ENCODE measurements at regions not wholly inside any gene's neighbourhood (a gene's known extent, or its start where the extent isn't known, plus 50 kb on each side); places are given as distances from the start of the nearest gene placed in this dataset.

DNA sequence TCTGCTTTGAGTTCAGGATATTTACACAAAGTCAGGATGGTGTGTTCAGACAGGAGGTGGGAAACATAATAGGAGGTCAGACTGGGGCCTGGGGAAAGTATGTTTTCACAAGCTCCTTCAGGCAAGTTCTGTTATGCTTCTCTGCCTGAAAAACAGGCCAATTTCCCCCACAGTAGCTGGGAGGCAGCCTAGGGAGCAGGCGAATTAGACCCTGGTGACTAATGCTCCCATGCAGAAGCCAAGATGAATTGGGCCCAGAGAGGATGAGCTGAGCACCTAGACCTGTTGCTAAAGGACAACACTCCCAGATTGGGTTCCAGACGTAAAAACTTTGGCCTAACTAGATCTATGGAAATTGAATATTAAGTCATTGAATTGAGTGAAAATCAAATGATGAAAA lies 142.2 kb upstream of the MAP3K7 start:
- Histone ChIP-seq H4K20me1 (ENCODE audit: control insufficient read depth, extremely low read depth, insufficient read depth, low read length) (no peaks in the 10 kb centered on the region), H3K79me2 (ENCODE audit: control insufficient read depth, insufficient read depth, low read length) (no peaks in the 10 kb centered on the region), H3K4me1 (ENCODE audit: control insufficient read depth, extremely low read depth, insufficient read depth, low read length) (no peaks in the 10 kb centered on the region), H2AFZ (ENCODE audit: low read length) (no peak overlapping the region), H3K9ac (ENCODE audit: insufficient read depth, low read length) (no peak overlapping the region), H3K36me3 (ENCODE audit: control insufficient read depth, insufficient read depth, low read length) (no peaks in the 10 kb centered on the region), H3K9me3 (ENCODE audit: control insufficient read depth, insufficient read depth, low read depth, low read length) (no peaks in the 10 kb centered on the region), H3K4me2 (ENCODE audit: extremely low read depth, insufficient read depth, low read length) (no peak overlapping the region), H3K4me3 (replicated peaks in 1 of 4; ENCODE audit: control extremely low read depth in 1 of 4, insufficient read depth in 1 of 4, low read depth in 3 of 4, low read length in 4 of 4) (no peak overlapping the region), H3K27me3 (ENCODE audit: control insufficient read depth, insufficient read depth, low read length) (no peaks in the 10 kb centered on the region), H3K27ac (ENCODE audit: insufficient read depth, low read length) (no peak overlapping the region)
- no peak for DNase-seq (ENCODE audit: low read depth in 2 of 2)
- TF ChIP-seq, protein P1, sequence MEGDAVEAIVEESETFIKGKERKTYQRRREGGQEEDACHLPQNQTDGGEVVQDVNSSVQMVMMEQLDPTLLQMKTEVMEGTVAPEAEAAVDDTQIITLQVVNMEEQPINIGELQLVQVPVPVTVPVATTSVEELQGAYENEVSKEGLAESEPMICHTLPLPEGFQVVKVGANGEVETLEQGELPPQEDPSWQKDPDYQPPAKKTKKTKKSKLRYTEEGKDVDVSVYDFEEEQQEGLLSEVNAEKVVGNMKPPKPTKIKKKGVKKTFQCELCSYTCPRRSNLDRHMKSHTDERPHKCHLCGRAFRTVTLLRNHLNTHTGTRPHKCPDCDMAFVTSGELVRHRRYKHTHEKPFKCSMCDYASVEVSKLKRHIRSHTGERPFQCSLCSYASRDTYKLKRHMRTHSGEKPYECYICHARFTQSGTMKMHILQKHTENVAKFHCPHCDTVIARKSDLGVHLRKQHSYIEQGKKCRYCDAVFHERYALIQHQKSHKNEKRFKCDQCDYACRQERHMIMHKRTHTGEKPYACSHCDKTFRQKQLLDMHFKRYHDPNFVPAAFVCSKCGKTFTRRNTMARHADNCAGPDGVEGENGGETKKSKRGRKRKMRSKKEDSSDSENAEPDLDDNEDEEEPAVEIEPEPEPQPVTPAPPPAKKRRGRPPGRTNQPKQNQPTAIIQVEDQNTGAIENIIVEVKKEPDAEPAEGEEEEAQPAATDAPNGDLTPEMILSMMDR (conservative IDR thresholded peaks at IDR 0.05 in 1 of 2, IDR thresholded peaks at IDR 0.05 in 1 of 2; ENCODE audit: low read depth in 1 of 2, low read length in 2 of 2): no peak
- TF ChIP-seq EZH2 (IDR thresholded peaks at IDR 0.05; ENCODE audit: low read length, missing control alignments): no peak

DNA sequence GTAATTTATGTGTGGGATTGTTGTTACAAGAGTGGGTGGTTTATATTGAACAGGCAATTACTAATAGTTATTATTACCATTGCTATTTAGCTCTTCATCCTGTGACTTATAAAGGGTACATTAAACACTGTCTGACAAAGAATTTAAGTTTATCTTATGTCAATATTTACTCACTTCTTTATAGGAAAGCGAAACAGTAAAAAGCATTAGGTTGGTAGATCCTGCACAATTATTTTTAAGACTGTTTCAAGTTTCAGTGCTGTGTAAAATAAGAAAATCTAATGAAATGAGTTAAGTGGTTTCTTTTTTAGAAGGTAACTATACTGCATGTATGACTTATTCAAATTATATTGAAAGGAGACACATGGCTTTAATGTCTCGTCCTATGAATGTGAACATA lies 135.8 kb upstream of the MAP3K7 start:
- Histone ChIP-seq H3K9ac (ENCODE audit: insufficient read depth, low read length) (no peak overlapping the region), H3K27me3 (ENCODE audit: control insufficient read depth, insufficient read depth, low read length) (no peaks in the 10 kb centered on the region), H4K20me1 (ENCODE audit: control insufficient read depth, extremely low read depth, insufficient read depth, low read length) (no peaks in the 10 kb centered on the region), H3K36me3 (ENCODE audit: control insufficient read depth, insufficient read depth, low read length) (no peaks in the 10 kb centered on the region), H3K27ac (ENCODE audit: insufficient read depth, low read length) (no peak overlapping the region), H3K9me3 (ENCODE audit: control insufficient read depth, insufficient read depth, low read depth, low read length) (no peaks in the 10 kb centered on the region), H3K79me2 (ENCODE audit: control insufficient read depth, insufficient read depth, low read length) (no peaks in the 10 kb centered on the region), H3K4me2 (ENCODE audit: extremely low read depth, insufficient read depth, low read length) (no peak overlapping the region), H2AFZ (ENCODE audit: low read length) (no peak overlapping the region), H3K4me3 (replicated peaks in 1 of 4; ENCODE audit: control extremely low read depth in 1 of 4, insufficient read depth in 1 of 4, low read depth in 3 of 4, low read length in 4 of 4) (no peak overlapping the region), H3K4me1 (ENCODE audit: control insufficient read depth, extremely low read depth, insufficient read depth, low read length) (no peaks in the 10 kb centered on the region)
- no peak for TF ChIP-seq EZH2 (IDR thresholded peaks at IDR 0.05; ENCODE audit: low read length, missing control alignments)
- TF ChIP-seq, protein P1 (conservative IDR thresholded peaks at IDR 0.05 in 1 of 2, IDR thresholded peaks at IDR 0.05 in 1 of 2; ENCODE audit: low read depth in 1 of 2, low read length in 2 of 2): no peak
- no peak for DNase-seq (ENCODE audit: low read depth in 2 of 2)

DNA sequence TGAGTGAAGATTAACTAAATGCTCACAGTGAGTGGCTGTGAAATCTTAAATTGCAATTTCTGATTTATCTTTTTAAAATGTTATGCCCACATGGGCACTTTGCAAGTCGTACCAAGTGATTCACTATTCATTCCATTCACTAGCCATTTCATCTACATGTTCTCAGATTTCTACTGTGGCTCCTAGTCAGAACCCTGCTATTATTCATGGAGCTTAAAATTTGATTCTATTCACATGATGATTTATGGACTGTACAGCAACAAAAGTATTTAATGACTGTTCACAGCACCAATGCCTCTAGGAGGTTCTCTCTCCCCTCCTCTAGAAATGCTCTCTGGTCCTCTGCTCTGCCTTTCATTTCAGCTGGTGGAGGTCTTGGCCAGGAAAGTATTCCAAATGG lies 133.5 kb upstream of the MAP3K7 start:
- H3K36me3 ChIP-seq (ENCODE audit: control insufficient read depth, insufficient read depth, low read length): no peaks in the 10 kb centered on the region
- TF ChIP-seq, protein P1 (conservative IDR thresholded peaks at IDR 0.05 in 1 of 2, IDR thresholded peaks at IDR 0.05 in 1 of 2; ENCODE audit: low read depth in 1 of 2, low read length in 2 of 2): no peak
- TF ChIP-seq EZH2 (IDR thresholded peaks at IDR 0.05; ENCODE audit: low read length, missing control alignments): no peak
- no peak overlapping the region for H3K27ac ChIP-seq (ENCODE audit: insufficient read depth, low read length)
- H4K20me1 ChIP-seq (ENCODE audit: control insufficient read depth, extremely low read depth, insufficient read depth, low read length): no peaks in the 10 kb centered on the region
- H3K9ac ChIP-seq (ENCODE audit: insufficient read depth, low read length): no peak overlapping the region
- DNase-seq (ENCODE audit: low read depth in 2 of 2): no peak
- no peaks in the 10 kb centered on the region for H3K9me3 ChIP-seq (ENCODE audit: control insufficient read depth, insufficient read depth, low read depth, low read length)
- no peak overlapping the region for H2AFZ ChIP-seq (ENCODE audit: low read length)
- H3K4me2 ChIP-seq (ENCODE audit: extremely low read depth, insufficient read depth, low read length): no peak overlapping the region
- H3K27me3 ChIP-seq (ENCODE audit: control insufficient read depth, insufficient read depth, low read length): no peaks in the 10 kb centered on the region
- no peaks in the 10 kb centered on the region for H3K79me2 ChIP-seq (ENCODE audit: control insufficient read depth, insufficient read depth, low read length)
- H3K4me1 ChIP-seq (ENCODE audit: control insufficient read depth, extremely low read depth, insufficient read depth, low read length): no peaks in the 10 kb centered on the region
- no peak overlapping the region for H3K4me3 ChIP-seq (replicated peaks in 1 of 4; ENCODE audit: control extremely low read depth in 1 of 4, insufficient read depth in 1 of 4, low read depth in 3 of 4, low read length in 4 of 4)

All from fibroblast of lung (primary cell).